ENCODE measurements at regions not wholly inside any gene's neighbourhood (a gene's known extent, or its start where the extent isn't known, plus 50 kb on each side); places are given as distances from the start of the nearest gene placed in this dataset.

- TF ChIP-seq TAF1 (IDR thresholded peaks at IDR 0.05; ENCODE audit: borderline replicate concordance, low read depth, low read length), result peak; percentile 40; the same call in 1 of the 2 replicates
- TF ChIP-seq USF2 (IDR thresholded peaks at IDR 0.05; ENCODE audit: borderline replicate concordance, low read depth, low read length), result no peak
- TF ChIP-seq SMC3 (IDR thresholded peaks at IDR 0.05; ENCODE audit: low read depth, low read length), result no peak
- no peak; the same call in 1 of the 2 replicates for TF ChIP-seq ELF1 (IDR thresholded peaks at IDR 0.05)
- TF ChIP-seq FOSL2 (IDR thresholded peaks at IDR 0.05; ENCODE audit: borderline replicate concordance, low read depth), result peak; percentile 33; the same call in 1 of the 2 replicates
- peak; percentile 34 for TF ChIP-seq RAD21 (IDR thresholded peaks at IDR 0.05; ENCODE audit: low read length)
- TF ChIP-seq PBX3 (IDR thresholded peaks at IDR 0.05), result peak; percentile 51; the same call in 1 of the 2 replicates
- TF ChIP-seq FOXJ3 (CRISPR knock-in tag; IDR thresholded peaks at IDR 0.05), result peak; percentile 36; the same call in 1 of the 2 replicates
- peak; percentile 78; the same call in 1 of the 2 replicates for TF ChIP-seq MXI1 (IDR thresholded peaks at IDR 0.05; ENCODE audit: low read depth, low read length)
- peak; percentile 29; the same call in 1 of the 2 replicates for TF ChIP-seq SIN3A (IDR thresholded peaks at IDR 0.05; ENCODE audit: borderline replicate concordance, low read depth, low read length)
- TF ChIP-seq NFIC (IDR thresholded peaks at IDR 0.05; ENCODE audit: borderline replicate concordance), result no peak
These were observed 497.7 kb upstream of the MARCKS start (continued) for GRCh38 chr6:113359155-113360140.

GRCh38 chr6:113361014-113361645 is 496.0 kb upstream of the MARCKS start:
- CTCF ChIA-PET, result no interaction called here
- TF ChIP-seq GABPA (IDR thresholded peaks at IDR 0.05; ENCODE audit: low read depth), result 0 out of 2 replicates have a peak, but pooled peaks have one; percentile 11
- TF ChIP-seq ELF1 (IDR thresholded peaks at IDR 0.05), result no peak
- no peak for TF ChIP-seq CHD2 (IDR thresholded peaks at IDR 0.05; ENCODE audit: low read length, partially characterized antibody)
- TF ChIP-seq GATA2 (CRISPR knock-in tag; IDR thresholded peaks at IDR 0.05), result no peak
- TF ChIP-seq RCOR1 (IDR thresholded peaks at IDR 0.05; ENCODE audit: low read length), result no peak
- TF ChIP-seq EZH2phosphoT487 (IDR thresholded peaks at IDR 0.05; ENCODE audit: borderline replicate concordance, low read depth), result no peak
- peak; percentile 42; the same call in 1 of the 2 replicates for TF ChIP-seq MAX (IDR thresholded peaks at IDR 0.05; ENCODE audit: low read depth)
- peak; percentile 68 for TF ChIP-seq PBX3 (IDR thresholded peaks at IDR 0.05)
- peak; percentile 83 for TF ChIP-seq FOSL2 (IDR thresholded peaks at IDR 0.05; ENCODE audit: borderline replicate concordance, low read depth)
- peak; percentile 78 for TF ChIP-seq TEAD4 (IDR thresholded peaks at IDR 0.05; ENCODE audit: borderline replicate concordance, insufficient read depth)
- TF ChIP-seq YY1 (IDR thresholded peaks at IDR 0.05; ENCODE audit: low read depth), result no peak
- TF ChIP-seq JUND (IDR thresholded peaks at IDR 0.05), result peak; percentile 76
- peak; percentile 28; the same call in 1 of the 2 replicates for TF ChIP-seq MEF2A (IDR thresholded peaks at IDR 0.05; ENCODE audit: borderline replicate concordance, low read depth)
- TF ChIP-seq FOXM1 (IDR thresholded peaks at IDR 0.05; ENCODE audit: low read depth), result peak; percentile 95
- TF ChIP-seq CTCF (IDR thresholded peaks at IDR 0.05), result no peak
- TF ChIP-seq TAF1 (IDR thresholded peaks at IDR 0.05; ENCODE audit: borderline replicate concordance, low read depth, low read length), result 0 out of 2 replicates have a peak, but pooled peaks have one; percentile 12
- no peak for TF ChIP-seq RAD21 (IDR thresholded peaks at IDR 0.05; ENCODE audit: low read length)
- TF ChIP-seq SMC3 (IDR thresholded peaks at IDR 0.05; ENCODE audit: low read depth, low read length), result no peak
- TF ChIP-seq SIN3A (IDR thresholded peaks at IDR 0.05; ENCODE audit: borderline replicate concordance, low read depth, low read length), result no peak

More at GRCh38 chr6:113361014-113361645, 496.0 kb upstream of the MARCKS start:
- H3K79me2 ChIP-seq (ENCODE audit: insufficient read depth), result no peaks in the 10 kb centered on the region
- H3K4me1 ChIP-seq (ENCODE audit: control insufficient read depth in 1 of 2, insufficient read depth in 2 of 2, low read depth in 1 of 2, low read length in 1 of 2), result peaks cover 19 to 61% of the 10 kb centered on the region in 2 experiments
- H3F3A ChIP-seq (replicated peaks; ENCODE audit: insufficient read depth), result peaks cover 61% of the 10 kb centered on the region
- peak overlapping the region; percentile 64; the same call in 1 of the 2 replicates for H3K9ac ChIP-seq
- peak overlapping the region; percentile 79 for H2AFZ ChIP-seq (ENCODE audit: low read depth)
- no peak overlapping the region for H3K4me3 ChIP-seq (ENCODE audit: low read depth in 2 of 2, low read length in 1 of 2)
- H3K27ac ChIP-seq (ENCODE audit: low read depth in 2 of 2, low read length in 1 of 2), result peak overlapping the region; percentile 90 to 98
- POLR2A ChIA-PET, result no interaction called here
- H3K9me2 ChIP-seq, result no peaks in the 10 kb centered on the region
- peak overlapping the region; percentile 24; the same call in 1 of the 2 replicates for H3K4me2 ChIP-seq
- H3K27me3 ChIP-seq (ENCODE audit: insufficient read depth), result no peaks in the 10 kb centered on the region
- no peak for DNase-seq
- no peaks in the 10 kb centered on the region for H4K20me1 ChIP-seq (ENCODE audit: insufficient read depth)
- H3K36me3 ChIP-seq (replicated peaks in 1 of 2; ENCODE audit: control insufficient read depth in 1 of 2, insufficient read depth in 2 of 2, low read length in 1 of 2), result peaks cover 0 to 7% of the 10 kb centered on the region in 2 experiments
- WGBS (ENCODE audit: low lambda C conversion rate), result 53% methylated on average over 8 of the region's 8 CpGs
- no peaks in the 10 kb centered on the region for H3K9me3 ChIP-seq

Measured in SK-N-SH (cell line).